GM12873 (cell line): ENCODE measurements at regions not wholly inside any gene's neighbourhood (a gene's known extent, or its start where the extent isn't known, plus 50 kb on each side); places are given as distances from the start of the nearest gene placed in this dataset.

Experiments used
- CTCF ChIP-seq: IDR thresholded peaks from 2 replicates; pipeline ENCODE4 v1.5.1; 2012; ENCODE audit warnings: low read depth, mild to moderate bottlenecking, moderate library complexity, low read length, control low read depth; ENCODE audit not compliant: insufficient read depth; ENCODE audit errors: missing control alignments

DNA sequence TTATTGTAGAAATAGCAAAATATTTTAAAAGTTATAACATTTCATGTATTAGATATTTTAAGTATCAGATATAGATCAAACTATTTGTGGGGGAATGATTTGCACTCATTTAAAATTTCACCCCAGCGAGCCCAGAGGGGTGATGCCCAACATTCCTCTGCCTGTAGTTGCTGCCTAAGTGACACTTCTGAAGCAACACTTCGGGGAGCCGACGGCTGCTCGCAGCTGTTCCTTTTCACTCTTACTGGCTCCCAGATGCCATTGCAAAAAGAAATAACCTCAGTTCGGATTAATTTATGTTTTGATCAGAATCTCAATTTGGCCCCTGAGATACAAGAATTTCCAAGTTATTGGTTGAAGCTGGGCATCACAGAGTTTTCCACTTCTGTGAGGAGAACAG is 603.8 kb downstream of the PLCL1 start:
- no peak for TF ChIP-seq CTCF

DNA sequence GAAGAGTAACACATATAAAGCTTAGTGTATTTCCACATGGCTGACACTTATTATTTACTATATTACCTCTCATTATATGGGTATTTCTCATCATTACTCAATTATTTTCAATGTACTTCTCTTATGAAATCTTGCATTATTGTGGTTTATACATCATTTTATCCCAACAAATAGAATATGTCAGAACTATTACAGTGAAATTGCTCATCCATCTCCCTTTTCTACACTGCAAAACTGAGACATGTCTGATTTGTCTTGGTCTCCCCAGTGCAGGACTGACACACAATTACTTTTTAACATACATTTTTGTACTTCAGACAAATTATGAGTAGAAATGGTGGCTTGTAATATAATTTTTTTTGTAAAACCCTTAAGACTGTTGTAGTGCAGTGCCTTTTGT is 600.9 kb downstream of the PLCL1 start:
- no peak for TF ChIP-seq CTCF

GRCh38 chr2:198401644-198402043 is 597.3 kb downstream of the PLCL1 start:
- TF ChIP-seq CTCF = no peak

- TF ChIP-seq CTCF = no peak
These were observed 596.6 kb downstream of the PLCL1 start for GRCh38 chr2:198400999-198401398.

DNA sequence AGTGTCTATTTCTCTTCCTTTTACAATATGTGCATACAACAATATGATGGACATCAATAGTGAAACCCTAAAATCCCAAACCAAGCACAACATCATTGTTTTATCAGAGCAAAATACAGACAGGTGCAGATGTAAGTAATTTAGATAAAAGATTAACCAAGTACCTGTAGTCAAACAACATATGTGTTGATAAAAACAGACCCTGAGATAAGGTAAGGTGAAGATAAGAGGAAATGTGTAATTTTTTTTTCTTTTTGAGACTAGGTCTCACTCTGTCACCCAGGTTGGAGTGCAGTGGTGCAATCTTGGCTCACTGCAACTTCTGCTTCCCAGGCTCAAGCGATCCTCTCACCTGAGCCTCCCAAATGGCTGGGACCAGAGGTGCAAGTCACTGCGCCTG is 589.8 kb downstream of the PLCL1 start:
- no peak for TF ChIP-seq CTCF

DNA sequence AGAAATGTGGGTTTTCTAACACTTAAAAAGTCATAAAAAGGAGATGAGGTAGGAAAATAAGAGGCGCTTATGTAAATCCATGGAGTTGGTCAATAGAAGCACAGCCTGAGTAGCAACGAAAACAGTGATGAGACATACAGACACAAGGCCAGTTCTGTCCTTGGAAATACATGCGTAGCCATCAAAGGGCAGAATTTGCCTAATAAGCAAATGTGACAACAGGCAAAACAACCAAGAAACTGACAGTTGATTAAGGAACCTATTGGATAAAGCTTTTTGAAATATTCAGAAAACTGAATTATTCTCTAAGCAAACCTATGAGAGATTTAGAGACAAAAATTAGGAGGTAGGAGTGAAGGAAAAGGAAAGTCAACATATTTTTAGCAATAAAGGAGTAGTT is 586.3 kb downstream of the PLCL1 start:
- TF ChIP-seq CTCF = no peak

- TF ChIP-seq CTCF = no peak
These were observed 583.3 kb downstream of the PLCL1 start for GRCh38 chr2:198387677-198388076.

DNA sequence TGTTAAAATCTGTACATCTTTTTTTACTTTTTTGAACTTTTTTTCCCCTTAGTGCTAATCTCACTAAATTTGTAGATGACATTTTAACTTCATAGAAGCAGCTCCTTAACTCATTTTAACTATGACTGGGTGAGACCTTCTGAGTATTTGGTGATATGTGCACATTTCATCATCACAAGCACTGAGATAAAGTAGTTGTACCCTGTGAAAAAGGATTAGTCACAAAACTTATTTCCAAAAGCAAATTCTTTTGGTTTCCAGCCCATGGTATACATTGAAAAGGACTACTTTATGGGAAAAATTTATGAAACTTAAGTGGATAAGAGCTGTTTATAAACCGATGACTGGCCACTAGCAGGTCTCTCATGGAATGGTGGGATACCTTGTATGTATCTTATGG is 581.5 kb downstream of the PLCL1 start:
- TF ChIP-seq CTCF = no peak
